Suppressor macrophage treated with lipopolysaccharide for 1 hour (primary cell): ENCODE measurements at regions not wholly inside any gene's neighbourhood (a gene's known extent, or its start where the extent isn't known, plus 50 kb on each side); places are given as distances from the start of the nearest gene placed in this dataset.

Experiments
- DNase-seq, 3 donors: peaks; one replicate each; pipeline ENCODE4 v3.0.0-alpha.2; 2020 to 2022

GRCh38 chrX:43525901-43526610, 130.0 kb upstream of the MAOA start:
- peak; percentile 20 to 44 (median 37) for DNase-seq

- DNase-seq, result no peak
These were observed 129.2 kb upstream of the MAOA start for GRCh38 chrX:43526878-43527277.

DNA sequence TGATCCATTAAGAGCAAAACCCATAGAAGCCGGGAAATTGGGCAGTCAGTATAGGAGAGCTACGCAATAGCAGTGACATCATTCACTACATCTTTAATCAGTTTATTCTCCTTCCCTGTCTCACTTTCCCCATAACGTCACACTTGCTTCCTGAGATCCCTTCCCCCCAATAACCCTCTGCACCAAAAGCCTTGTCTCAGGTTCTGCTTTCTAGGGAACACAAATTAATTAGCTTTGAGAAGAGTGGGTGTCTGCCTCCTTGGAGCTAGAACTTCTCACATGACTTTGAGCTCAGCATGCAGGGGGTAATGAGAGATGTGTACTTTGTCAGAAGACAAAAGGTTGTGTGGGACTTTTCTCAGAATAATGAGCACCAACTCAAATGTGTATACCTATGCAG, 128.3 kb upstream of the MAOA start:
- DNase-seq, result peak; percentile 20 to 35 (median 24)

- DNase-seq, result peak; percentile 14 to 49 (median 38)
These were observed 125.3 kb upstream of the MAOA start for GRCh38 chrX:43530837-43531236.

GRCh38 chrX:43540318-43540717, 115.8 kb upstream of the MAOA start:
- no peak for DNase-seq

DNA sequence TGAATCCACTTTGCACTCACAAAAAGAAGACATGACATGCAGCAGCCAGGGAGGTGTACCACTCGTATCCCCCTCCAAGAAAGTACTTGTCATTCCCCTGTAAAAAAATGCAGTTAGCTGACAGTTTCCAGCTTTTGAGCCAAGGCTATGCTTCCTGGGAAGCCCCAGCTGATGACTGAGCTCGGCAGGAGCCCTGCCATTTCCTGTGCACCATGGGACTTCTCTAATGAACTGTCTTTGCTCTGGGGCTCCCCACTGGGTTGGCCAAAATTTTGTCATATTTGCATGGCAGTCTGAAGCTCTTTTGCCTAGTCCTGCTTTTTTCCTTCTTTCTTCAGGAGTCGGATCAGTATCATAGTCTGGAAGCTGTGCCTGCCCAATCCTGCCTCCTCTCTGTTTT, 104.5 kb upstream of the MAOA start:
- DNase-seq, result peak; percentile 66 to 77 (median 67)

GRCh38 chrX:43552156-43552555, 103.9 kb upstream of the MAOA start:
- DNase-seq, result no peak

- no peak for DNase-seq
These were observed 103.4 kb upstream of the MAOA start for GRCh38 chrX:43552703-43553102.

DNA sequence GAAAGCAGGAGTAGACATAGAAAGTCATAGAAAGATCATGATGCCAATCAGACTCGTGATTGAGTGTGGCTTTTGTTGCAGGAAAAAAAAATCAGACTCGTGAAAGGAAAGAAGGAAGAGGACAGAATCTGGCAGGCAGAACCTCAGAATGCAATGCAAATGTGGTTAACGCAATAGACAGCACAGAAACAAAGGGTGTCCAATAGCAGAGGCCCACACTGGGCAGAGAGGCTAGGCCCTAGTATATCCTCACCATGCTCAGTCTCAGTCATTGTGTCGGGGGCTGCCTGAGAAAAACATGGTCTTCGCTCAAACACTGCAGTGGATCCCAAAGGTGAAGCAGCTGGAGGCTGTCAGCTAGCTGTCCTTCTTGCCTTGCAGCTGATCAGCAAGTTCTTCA, 102.8 kb upstream of the MAOA start:
- DNase-seq, result no peak

DNA sequence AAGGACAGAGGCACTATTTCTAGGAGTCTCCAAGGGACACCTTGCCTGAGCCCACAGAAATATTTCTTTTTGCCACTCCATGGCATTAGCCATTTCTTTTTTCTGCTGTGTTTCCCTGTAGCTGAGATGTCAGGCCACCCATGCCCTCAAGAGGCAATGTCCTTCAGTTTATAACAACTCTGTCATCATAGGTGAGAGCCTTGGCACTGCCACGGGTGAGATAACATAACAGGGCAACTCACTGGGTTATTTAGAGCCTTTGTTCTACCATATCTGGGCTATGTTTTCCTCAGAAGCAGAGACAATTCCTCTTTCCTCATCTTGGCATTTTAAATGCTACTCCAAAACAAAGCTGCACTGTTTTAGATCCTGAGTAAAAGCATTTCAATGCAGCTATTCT, 99.9 kb upstream of the MAOA start:
- no peak for DNase-seq

- peak; percentile 62 to 74 (median 65) for DNase-seq
These were observed 98.3 kb upstream of the MAOA start for GRCh38 chrX:43557792-43558191.

DNA sequence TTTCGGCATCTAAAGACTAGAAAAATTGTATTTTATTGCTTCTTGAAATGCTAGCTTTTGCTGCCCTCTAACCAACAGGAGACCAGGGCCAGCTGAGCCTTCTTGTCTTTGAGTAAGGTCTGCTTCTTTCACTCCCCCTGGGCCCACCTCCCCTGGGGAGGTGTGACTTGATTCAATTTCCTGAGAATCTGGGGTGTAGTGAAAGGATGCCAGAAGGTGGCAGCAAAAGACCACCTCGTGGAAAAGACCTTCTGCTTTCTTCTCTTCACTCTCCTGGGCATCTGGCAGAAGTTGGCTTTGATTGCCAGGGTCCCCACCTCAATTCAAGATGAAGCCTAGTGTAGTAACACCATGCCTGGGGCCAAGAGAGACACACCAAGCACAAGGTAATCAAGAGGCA, 96.5 kb upstream of the MAOA start:
- DNase-seq, result peak; percentile 56 to 66 (median 60)

GRCh38 chrX:43560247-43560946, 95.7 kb upstream of the MAOA start:
- DNase-seq, result no peak

DNA sequence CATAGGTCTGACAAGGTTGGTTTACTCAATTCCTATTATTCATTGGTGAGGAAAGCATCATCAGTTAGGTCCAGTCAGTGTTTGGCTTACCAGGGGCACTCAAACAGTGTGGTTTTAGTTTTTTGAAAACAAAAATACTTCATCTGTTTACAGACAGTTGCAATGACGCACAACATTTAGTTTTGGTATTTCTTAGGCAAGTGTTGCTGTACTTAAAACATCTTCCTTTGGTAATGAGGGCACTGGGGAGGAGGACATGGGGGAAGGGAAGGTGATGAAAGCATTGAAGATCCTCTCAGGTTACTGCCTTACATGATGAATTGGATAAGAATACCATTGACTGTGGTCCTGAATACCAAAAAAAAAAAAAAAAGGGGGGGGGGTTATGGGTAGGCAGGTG, 93.7 kb upstream of the MAOA start:
- no peak for DNase-seq

DNA sequence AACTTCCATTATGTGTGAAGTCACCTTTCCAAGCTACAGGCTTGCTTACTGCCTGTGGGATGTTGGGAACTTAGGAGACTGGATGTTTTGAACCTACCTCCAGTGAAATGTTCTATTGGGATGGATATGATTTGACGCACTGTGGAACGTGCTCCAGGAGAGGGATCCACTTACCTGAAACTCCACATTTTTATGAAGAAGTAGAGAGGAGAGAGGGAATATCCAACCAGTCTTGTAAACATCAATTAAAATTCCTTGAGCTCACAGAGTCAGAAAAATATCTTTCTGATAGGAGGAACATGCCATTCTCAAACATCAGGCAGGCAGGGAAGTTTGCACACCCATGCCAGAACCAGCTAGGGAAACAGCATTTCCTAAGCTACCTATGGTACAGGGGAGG, 91.1 kb upstream of the MAOA start:
- no peak for DNase-seq

DNA sequence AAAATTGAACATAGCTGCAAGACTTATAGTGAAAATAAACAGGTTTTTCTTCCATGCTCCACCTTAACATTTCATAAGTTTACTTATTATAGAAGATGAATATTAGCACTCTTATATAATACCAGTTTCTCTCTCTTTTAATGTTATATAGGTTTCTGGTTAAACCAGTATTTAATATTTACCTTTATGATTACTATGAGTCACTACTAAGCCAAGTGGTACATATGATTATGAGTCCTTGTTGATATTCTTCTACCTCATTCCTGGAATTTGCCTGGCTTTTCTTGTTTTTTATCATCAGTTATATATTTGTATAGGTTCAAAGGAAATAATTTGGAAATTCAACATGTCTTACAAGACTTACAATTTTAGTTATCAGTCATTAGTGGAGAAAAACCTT, 89.9 kb upstream of the MAOA start:
- no peak for DNase-seq

GRCh38 chrX:43573441-43574015, 82.6 kb upstream of the MAOA start:
- no peak for DNase-seq

DNA sequence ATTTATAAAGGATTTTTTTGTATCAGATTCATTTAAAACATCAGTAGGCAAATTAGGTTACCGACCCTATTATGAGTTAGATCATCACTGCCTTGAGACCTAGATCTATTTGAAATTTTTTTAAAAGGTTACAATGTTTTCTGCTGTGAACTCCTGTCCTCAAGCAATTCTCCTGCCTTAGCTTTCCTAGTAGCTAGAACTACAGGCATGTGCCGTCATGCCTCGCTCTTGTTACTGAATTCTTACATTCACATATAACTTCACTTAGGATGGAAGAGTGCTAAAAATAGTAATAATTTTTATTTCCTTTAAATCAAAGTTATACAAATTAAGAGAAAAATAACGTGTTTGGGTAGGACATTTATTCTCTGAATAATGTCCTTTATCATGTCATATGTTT, 75.5 kb upstream of the MAOA start:
- DNase-seq, result no peak

DNA sequence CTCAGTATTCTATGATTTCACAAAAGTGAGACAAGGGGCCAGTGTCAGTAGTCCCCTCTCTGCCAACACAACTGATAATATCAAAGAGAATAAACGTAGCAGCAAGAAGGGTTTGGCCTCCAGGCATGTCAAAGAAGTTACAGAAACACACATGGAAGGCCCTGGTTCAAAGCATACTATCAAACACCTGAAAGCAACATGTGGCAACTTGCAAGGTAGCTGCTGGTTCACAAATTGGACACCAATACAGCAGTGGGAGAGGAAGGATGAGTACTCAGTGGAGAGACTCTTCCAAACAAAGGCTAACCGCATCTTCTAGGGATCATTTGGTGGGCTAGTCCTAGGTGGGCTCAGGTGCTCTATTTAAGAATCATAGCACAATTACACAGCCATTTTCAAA, 74.9 kb upstream of the MAOA start:
- no peak for DNase-seq

GRCh38 chrX:43581888-43582539, 74.1 kb upstream of the MAOA start:
- DNase-seq, result no peak

DNA sequence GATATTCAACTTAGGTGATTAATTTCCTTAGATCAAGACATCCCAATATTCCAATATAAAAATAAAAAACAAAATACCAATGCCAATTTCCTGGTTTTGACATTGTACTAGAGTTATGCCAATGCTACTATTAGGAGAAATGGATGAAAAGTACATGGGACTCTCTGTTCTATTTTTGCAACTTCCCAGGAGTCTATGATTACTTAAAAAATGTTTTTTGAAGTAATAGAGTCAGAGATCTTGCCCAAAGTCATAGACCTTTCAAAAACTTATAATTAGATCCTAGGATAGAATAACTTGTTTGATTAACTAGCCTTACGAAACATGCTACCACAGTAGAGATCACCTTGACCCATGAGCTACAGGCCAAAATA, 73.6 kb upstream of the MAOA start:
- DNase-seq, result no peak

DNA sequence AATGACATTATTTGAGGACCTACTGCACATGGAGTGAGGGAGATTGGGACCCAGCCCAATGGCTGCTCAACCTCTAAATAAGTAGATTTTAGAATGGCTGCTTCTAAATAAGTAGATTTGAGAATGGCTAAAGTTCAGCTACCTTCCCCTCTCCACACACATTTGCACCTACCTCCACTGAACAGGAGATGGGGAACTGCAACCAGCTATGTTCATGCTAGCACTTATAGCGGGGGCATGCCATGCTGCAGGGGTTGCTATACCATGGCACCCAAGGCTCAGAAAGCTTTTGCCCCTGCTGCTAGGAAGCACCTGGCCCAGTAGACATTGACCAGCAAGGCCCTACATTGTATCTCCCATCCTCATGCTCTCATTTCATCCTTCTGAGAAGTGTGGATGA, 70.2 kb upstream of the MAOA start:
- no peak for DNase-seq

- DNase-seq, result no peak
These were observed 69.3 kb upstream of the MAOA start for GRCh38 chrX:43586830-43587229.

DNA sequence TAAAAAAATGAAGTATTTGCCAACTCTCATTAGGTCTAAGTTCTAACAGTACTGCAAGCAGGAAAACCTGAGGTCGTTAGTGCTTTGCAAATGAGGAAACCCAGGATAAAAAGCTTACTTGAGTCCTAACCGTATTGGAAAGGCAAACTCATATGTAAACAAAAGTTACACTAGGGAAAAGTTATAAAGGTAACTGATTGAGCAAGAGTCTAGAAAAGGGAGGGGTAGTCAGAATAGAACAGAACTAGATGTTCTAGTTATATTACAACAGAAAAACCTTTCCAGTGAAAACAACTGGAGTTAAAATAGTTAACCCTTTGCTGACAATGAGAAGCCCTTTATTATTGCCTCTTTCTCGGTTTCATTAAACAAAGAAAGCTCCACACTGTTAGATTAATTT, 66.4 kb upstream of the MAOA start:
- no peak for DNase-seq
